Mesendoderm (in vitro differentiated cells): ENCODE measurements at regions not wholly inside any gene's neighbourhood (a gene's known extent, or its start where the extent isn't known, plus 50 kb on each side); places are given as distances from the start of the nearest gene placed in this dataset.

Experiments
- DNase-seq: peaks from one replicate; pipeline ENCODE4 v3.0.0; 2013
- H2AK5ac ChIP-seq: 2 replicates; pipeline ENCODE4 v1.6.1; 2013; ENCODE audit warnings: low read length, inconsistent platforms
- H2BK120ac ChIP-seq: 2 replicates; pipeline ENCODE4 v1.6.1; 2013; ENCODE audit warnings: low read depth, mild to moderate bottlenecking, low read length, moderate library complexity, mixed read lengths
- H2BK15ac ChIP-seq: replicated peaks from 2 replicates; pipeline ENCODE4 v1.6.1; 2013; ENCODE audit warnings: low read depth, mild to moderate bottlenecking, moderate library complexity
- H2BK5ac ChIP-seq: 2 replicates; pipeline ENCODE4 v1.6.1; 2013; ENCODE audit warnings: low read length, inconsistent platforms
- H3K18ac ChIP-seq: 2 replicates; pipeline ENCODE4 v1.6.1; 2013; ENCODE audit warnings: mild to moderate bottlenecking, low read length, mixed read lengths
- H3K23ac ChIP-seq: one replicate; pipeline ENCODE4 v1.6.1; 2013; ENCODE audit warnings: low read length
- H3K27ac ChIP-seq: 2 replicates; pipeline ENCODE4 v1.5.1; 2013; ENCODE audit warnings: low read depth, mild to moderate bottlenecking, inconsistent platforms, low read length, moderate library complexity
- H3K27me3 ChIP-seq: 2 replicates; pipeline ENCODE4 v1.6.1; 2013; ENCODE audit warnings: low read length, control low read depth, mild to moderate bottlenecking, inconsistent platforms; ENCODE audit not compliant: insufficient read depth, poor library complexity
- H3K36me3 ChIP-seq: 2 replicates; pipeline ENCODE4 v1.6.1; 2013; ENCODE audit warnings: low read length, inconsistent platforms; ENCODE audit not compliant: control insufficient read depth, insufficient read depth
- H3K4ac ChIP-seq: one replicate; pipeline ENCODE4 v1.6.1; 2013; ENCODE audit warnings: low read depth, mild to moderate bottlenecking, low read length, moderate library complexity
- H3K4me1 ChIP-seq: 2 replicates; pipeline ENCODE4 v1.6.1; 2013; ENCODE audit warnings: low read depth, low read length, inconsistent platforms; ENCODE audit not compliant: control insufficient read depth
- H3K4me2 ChIP-seq: 2 replicates; pipeline ENCODE4 v1.6.1; 2013; ENCODE audit warnings: low read length
- H3K4me3 ChIP-seq: 2 replicates; pipeline ENCODE4 v1.5.1; 2013; ENCODE audit warnings: mild to moderate bottlenecking, low read length
- H3K56ac ChIP-seq: one replicate; pipeline ENCODE4 v1.6.1; 2013; ENCODE audit warnings: low read length
- H3K79me1 ChIP-seq: 2 replicates; pipeline ENCODE4 v1.6.1; 2013; ENCODE audit warnings: low read length, inconsistent platforms
- H3K79me2 ChIP-seq: 2 replicates; pipeline ENCODE4 v1.6.1; 2013; ENCODE audit warnings: mild to moderate bottlenecking, low read length; ENCODE audit not compliant: control insufficient read depth, insufficient read depth
- H3K9ac ChIP-seq: 2 replicates; pipeline ENCODE4 v1.6.1; 2013; ENCODE audit warnings: low read length, inconsistent platforms
- H4K5ac ChIP-seq: one replicate; pipeline ENCODE4 v1.6.1; 2013; ENCODE audit warnings: low read length
- H4K8ac ChIP-seq: one replicate; pipeline ENCODE4 v1.6.1; 2013; ENCODE audit warnings: low read depth, mild to moderate bottlenecking, control low read depth, low read length, moderate library complexity
- WGBS: extraction: QIAGEN DNeasy Blood & Tissue Kit; methylation state at CpG from one replicate; pipeline ENCODE4 v1.1.7; 2013; ENCODE audit warnings: low lambda C conversion rate, missing lambda C conversion rate; ENCODE audit not compliant: insufficient coverage; ENCODE audit errors: extremely low coverage; 5-methylcytosine and 5-hydroxymethylcytosine counted together

DNA sequence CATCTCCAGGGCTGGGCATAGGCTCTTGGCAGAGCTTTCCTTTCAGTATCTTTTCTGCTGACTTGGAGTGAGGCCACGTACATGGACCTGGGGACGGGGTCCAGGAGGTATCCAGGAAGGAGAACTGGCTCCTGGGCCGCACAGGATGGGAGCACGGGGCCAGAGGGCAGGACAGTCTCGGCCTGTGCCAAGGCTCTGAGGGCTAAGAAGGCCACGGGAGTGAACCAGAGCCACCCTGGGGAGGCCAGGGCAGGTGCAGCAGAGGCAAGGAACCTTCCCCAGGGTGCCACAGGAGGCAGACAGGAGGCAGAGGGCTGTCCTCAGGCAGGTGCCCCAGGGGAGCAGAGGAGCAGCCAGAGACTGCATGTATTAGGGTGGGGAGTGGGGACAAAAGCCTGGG lies 50.3 kb downstream of the PLXNA1 start:
- Histone ChIP-seq H3K56ac (no peak overlapping the region), H3K4ac (no peak overlapping the region), H4K8ac (no peak overlapping the region), H3K79me2 (no peaks in the 10 kb centered on the region), H3K27me3 (no peaks in the 10 kb centered on the region), H4K5ac (no peak overlapping the region), H3K4me3 (no peak overlapping the region), H3K36me3 (peaks cover 5% of the 10 kb centered on the region), H3K27ac (no peak overlapping the region), H2BK15ac (no peak overlapping the region), H3K23ac (no peak overlapping the region), H3K4me2 (no peak overlapping the region), H2BK120ac (no peak overlapping the region), H2BK5ac (no peak overlapping the region), H3K18ac (no peak overlapping the region), H3K9ac (no peak overlapping the region), H2AK5ac (no peak overlapping the region), H3K79me1 (no peaks in the 10 kb centered on the region), H3K4me1 (no peaks in the 10 kb centered on the region)
- DNase-seq = no peak
- WGBS = no CpG with 5 or more reads among the region's 6 CpGs

DNA sequence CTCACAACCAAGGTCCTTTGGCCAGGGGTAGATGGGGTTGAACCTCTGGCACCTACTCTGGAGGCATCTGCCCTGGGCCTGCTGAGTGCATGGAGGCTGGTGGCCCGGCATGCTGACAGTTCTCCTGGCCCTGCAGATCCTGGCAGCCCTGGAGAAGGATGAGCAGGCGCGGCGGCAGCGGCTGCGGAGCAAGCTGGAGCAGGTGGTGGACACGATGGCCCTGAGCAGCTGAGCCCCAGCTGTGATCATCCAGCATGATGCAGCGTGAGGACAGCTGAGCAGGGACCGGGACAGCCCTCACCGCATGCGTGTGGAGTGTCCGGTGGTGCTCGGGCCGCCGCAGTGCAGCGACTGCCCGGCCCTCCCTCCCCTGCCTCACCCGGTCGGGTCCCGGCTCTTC lies 50.9 kb downstream of the PLXNA1 start:
- Histone ChIP-seq H2BK120ac (no peak overlapping the region), H3K79me2 (no peaks in the 10 kb centered on the region), H3K27ac (no peak overlapping the region), H2BK15ac (no peak overlapping the region), H3K18ac (no peak overlapping the region), H3K56ac (no peak overlapping the region), H3K27me3 (no peaks in the 10 kb centered on the region), H3K23ac (no peak overlapping the region), H3K4me2 (no peak overlapping the region), H3K4ac (no peak overlapping the region), H2AK5ac (no peak overlapping the region), H3K4me1 (no peaks in the 10 kb centered on the region), H2BK5ac (no peak overlapping the region), H3K9ac (no peak overlapping the region), H4K5ac (no peak overlapping the region), H3K79me1 (no peaks in the 10 kb centered on the region), H4K8ac (no peak overlapping the region), H3K36me3 (peaks cover 5% of the 10 kb centered on the region), H3K4me3 (no peak overlapping the region)
- WGBS = no CpG with 5 or more reads among the region's 20 CpGs
- DNase-seq = no peak

DNA sequence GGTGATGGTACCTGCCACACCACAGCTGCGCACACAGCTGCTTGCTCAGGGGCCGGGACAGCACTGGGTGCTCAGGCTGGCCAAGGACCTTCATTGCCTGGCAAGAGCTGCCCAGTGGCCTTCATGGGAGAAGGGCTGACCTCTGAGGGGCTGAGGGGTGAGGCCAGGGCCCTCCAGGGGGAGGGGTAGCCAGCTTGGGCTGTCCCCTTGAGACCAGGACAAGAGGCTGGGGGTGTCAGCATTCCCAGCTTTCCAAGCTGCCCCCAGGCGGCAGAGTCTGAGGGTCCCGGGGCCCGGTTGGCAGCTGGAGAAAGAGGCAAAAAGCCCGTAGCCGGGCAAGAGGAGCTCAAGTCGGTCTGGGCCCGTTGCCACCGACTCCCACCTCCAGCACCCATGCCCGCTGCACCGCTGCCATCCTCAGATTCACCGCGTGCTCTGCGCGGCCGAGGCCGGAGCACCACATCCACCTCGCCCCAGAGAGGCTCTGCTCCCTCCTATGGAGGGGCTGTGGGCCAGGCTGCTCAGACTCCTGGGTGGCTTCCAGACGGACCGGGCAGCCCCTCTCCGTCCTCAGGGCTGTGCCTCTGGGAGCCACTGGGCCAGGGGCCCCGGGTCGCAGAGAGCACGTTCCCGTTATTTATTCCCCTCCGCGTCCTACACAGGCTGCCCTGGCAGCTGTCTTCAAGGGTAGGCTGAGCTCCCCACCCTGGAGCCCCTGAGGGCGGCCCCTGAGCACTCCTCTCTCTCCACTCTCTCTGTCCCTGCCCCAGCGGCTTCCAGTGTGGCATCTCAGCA lies 51.5 kb downstream of the PLXNA1 start:
- no peak overlapping the region for H4K8ac ChIP-seq
- no peak overlapping the region for H2BK15ac ChIP-seq
- no peak overlapping the region for H2BK5ac ChIP-seq
- no peaks in the 10 kb centered on the region for H3K79me1 ChIP-seq
- H2BK120ac ChIP-seq = no peak overlapping the region
- no peak overlapping the region for H3K4me3 ChIP-seq
- no peak overlapping the region for H3K9ac ChIP-seq
- no peak overlapping the region for H3K27ac ChIP-seq
- no peak overlapping the region for H3K23ac ChIP-seq
- H4K5ac ChIP-seq = no peak overlapping the region
- WGBS = no CpG with 5 or more reads among the region's 30 CpGs
- H3K18ac ChIP-seq = no peak overlapping the region
- H3K36me3 ChIP-seq = peaks cover 5% of the 10 kb centered on the region
- H3K4me2 ChIP-seq = no peak overlapping the region
- H2AK5ac ChIP-seq = no peak overlapping the region
- DNase-seq = no peak
- no peaks in the 10 kb centered on the region for H3K27me3 ChIP-seq
- no peaks in the 10 kb centered on the region for H3K79me2 ChIP-seq
- no peak overlapping the region for H3K4ac ChIP-seq
- no peak overlapping the region for H3K56ac ChIP-seq
- H3K4me1 ChIP-seq = no peaks in the 10 kb centered on the region

DNA sequence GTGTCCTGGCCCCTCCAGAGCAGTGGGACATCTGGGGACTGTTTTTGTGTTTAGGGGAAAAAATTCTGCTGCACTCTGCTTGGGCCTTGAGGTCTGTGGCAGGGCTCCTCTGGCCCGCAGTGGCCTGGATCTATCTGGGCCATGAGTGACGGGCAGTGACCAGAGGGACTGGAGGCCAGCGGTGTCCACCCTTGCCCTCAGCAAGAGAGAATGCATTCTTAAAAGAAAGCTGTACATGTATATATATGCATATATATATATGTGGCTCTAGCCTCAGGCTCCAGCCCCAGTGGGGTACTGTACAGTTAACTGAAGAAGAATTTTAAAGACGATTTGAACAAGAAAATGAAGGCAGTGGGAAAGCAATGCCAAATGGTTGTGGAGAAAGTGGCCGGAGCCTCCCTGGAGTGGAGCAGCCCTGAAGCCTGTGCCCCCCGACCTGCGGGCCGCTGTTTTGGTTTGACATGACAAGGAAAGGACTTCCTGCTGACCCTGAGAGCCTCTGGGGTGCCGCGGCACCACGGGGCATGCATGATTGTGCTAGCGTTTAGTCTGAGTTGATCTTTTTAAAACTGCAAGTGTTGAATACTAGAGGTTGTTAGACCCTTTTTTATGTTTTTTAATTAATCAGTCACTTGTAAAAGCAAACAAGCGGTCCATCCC lies 52.2 kb downstream of the PLXNA1 start:
- Histone ChIP-seq H3K4ac (no peak overlapping the region), H3K27ac (no peak overlapping the region), H2BK120ac (no peak overlapping the region), H2AK5ac (no peak overlapping the region), H4K5ac (no peak overlapping the region), H3K4me2 (no peak overlapping the region), H3K36me3 (peaks cover 5% of the 10 kb centered on the region), H3K79me2 (no peaks in the 10 kb centered on the region), H3K18ac (no peak overlapping the region), H3K56ac (no peak overlapping the region), H3K4me1 (no peaks in the 10 kb centered on the region), H2BK15ac (no peak overlapping the region), H4K8ac (no peak overlapping the region), H3K79me1 (no peaks in the 10 kb centered on the region), H3K27me3 (no peaks in the 10 kb centered on the region), H3K9ac (no peak overlapping the region), H3K4me3 (no peak overlapping the region), H2BK5ac (no peak overlapping the region), H3K23ac (no peak overlapping the region)
- no CpG with 5 or more reads among the region's 13 CpGs for WGBS
- no peak for DNase-seq

DNA sequence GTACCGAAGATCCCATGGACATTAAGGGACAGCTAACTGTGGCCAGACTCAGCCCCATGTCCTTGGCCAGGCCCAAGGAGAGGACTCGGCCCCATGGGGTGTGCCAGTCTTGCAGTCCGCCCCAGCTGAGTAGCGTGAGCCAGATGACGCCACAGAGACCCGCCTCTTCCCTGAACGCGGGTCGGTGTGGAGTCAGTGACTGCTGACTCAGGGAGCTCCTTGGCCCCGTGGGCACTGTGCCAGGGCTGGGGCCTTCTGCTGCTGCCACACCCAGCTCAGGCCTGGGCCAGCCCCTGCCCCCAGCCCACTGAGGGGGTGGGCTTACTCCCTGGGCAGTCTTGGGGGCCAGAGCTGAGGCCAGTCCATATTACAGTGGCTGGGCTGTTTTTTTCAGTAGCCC lies 52.8 kb downstream of the PLXNA1 start:
- H3K79me2 ChIP-seq = no peaks in the 10 kb centered on the region
- no peak overlapping the region for H3K4ac ChIP-seq
- H3K18ac ChIP-seq = no peak overlapping the region
- DNase-seq = no peak
- H2BK120ac ChIP-seq = no peak overlapping the region
- no peak overlapping the region for H4K5ac ChIP-seq
- H3K4me2 ChIP-seq = no peak overlapping the region
- peaks cover 5% of the 10 kb centered on the region for H3K36me3 ChIP-seq
- no peak overlapping the region for H2AK5ac ChIP-seq
- H3K23ac ChIP-seq = no peak overlapping the region
- no CpG with 5 or more reads among the region's 10 CpGs for WGBS
- H2BK15ac ChIP-seq = no peak overlapping the region
- no peak overlapping the region for H3K27ac ChIP-seq
- no peak overlapping the region for H2BK5ac ChIP-seq
- no peaks in the 10 kb centered on the region for H3K79me1 ChIP-seq
- no peak overlapping the region for H4K8ac ChIP-seq
- H3K27me3 ChIP-seq = no peaks in the 10 kb centered on the region
- no peak overlapping the region for H3K56ac ChIP-seq
- no peak overlapping the region for H3K9ac ChIP-seq
- H3K4me1 ChIP-seq = no peaks in the 10 kb centered on the region
- no peak overlapping the region for H3K4me3 ChIP-seq
